HepG2 (cell line): ENCODE measurements at regions not wholly inside any gene's neighbourhood (a gene's known extent, or its start where the extent isn't known, plus 50 kb on each side); places are given as distances from the start of the nearest gene placed in this dataset.

ENCODE experiments used
- ATAC-seq: fragments of 200-7000 bp; cut with Tn5 transposase; 3 replicates; pipeline ENCODE4 v1.9.1; 2020; ENCODE audit warnings: mild to moderate bottlenecking, moderate library complexity
- BruUV-seq: library from RNA; stranded (reverse); fragments of 400-500 nt; replicated peaks from 2 replicates; lab custom pipeline; 2021; lab: Mats Ljungman, UMichigan
- CTCF ChIA-PET: fragments of 300-600 bp; formaldehyde crosslinking; extraction: SDS; loops from one replicate; lab custom pipeline; 2021; ENCODE audit warnings: low total read pairs, inconsistent platforms, low intra/inter-chr PET ratio; lab: Yijun Ruan, JAX
- POLR2A ChIA-PET: fragments of 350-600 bp; sonication (Branson Sonifier 250); formaldehyde crosslinking; loops from one replicate; lab custom pipeline; 2020; ENCODE audit warnings: antibody characterized with exemption, inconsistent platforms; lab: Yijun Ruan, JAX
- DNase-seq: peaks from one replicate; pipeline ENCODE4 v3.0.0-alpha.2; 2015; ENCODE audit warnings: low spot score
- FAIRE-seq: peaks from 3 replicates; lab custom pipeline; 2011; peaks lifted over from hg19 to GRCh38; lab: Jason Lieb, UNC
- H2AFZ ChIP-seq: one replicate; pipeline ENCODE4 v1.6.1; 2011; ENCODE audit warnings: low read length, inconsistent platforms
- H3K27ac ChIP-seq: fragments of 300-600 bp; 3 replicates; pipeline ENCODE4 v1.8.0; 2011; ENCODE audit warnings: mixed run types, mild to moderate bottlenecking, mixed read lengths, low read length, inconsistent platforms; ENCODE audit not compliant: insufficient read depth; ENCODE audit errors: extremely low read length
- H3K27me3 ChIP-seq, 2 experiments: fragments of 200-600 bp in 1 of 2; 2 replicates in 1 of 2; 3 replicates in 1 of 2; pipeline versions ENCODE4 v1.6.0 to v1.8.0; 2011; ENCODE audit warnings: low read length in 2 of 2, mild to moderate bottlenecking in 2 of 2, moderate library complexity in 2 of 2, inconsistent platforms in 1 of 2; ENCODE audit not compliant: insufficient read depth in 2 of 2, control insufficient read depth in 1 of 2
- H3K36me3 ChIP-seq, 2 experiments: fragments of 200-600 bp in 1 of 2; replicated peaks in 1 of 2; 2 replicates in 1 of 2; 3 replicates in 1 of 2; pipeline versions ENCODE4 v1.5.1 to v1.8.0; 2011; ENCODE audit warnings: low read length in 2 of 2, inconsistent platforms in 1 of 2; ENCODE audit not compliant: insufficient read depth in 2 of 2, control insufficient read depth in 1 of 2
- H3K4me1 ChIP-seq: 2 replicates; pipeline ENCODE4 v1.5.1; 2012; ENCODE audit warnings: low read length, inconsistent platforms; ENCODE audit not compliant: insufficient read depth
- H3K4me2 ChIP-seq: 2 replicates; pipeline ENCODE4 v1.6.0; 2011; ENCODE audit warnings: low read depth, low read length, inconsistent platforms
- H3K4me3 ChIP-seq, 3 experiments: fragments of 200-600 bp in 1 of 3; sonication (generic), shearing (Covaris generic) in 1 of 3; replicated peaks in 1 of 3; 2 replicates each; pipeline ENCODE4 v1.5.1; 2011 to 2016; ENCODE audit warnings: low read length in 3 of 3, inconsistent platforms in 2 of 3, low read depth in 2 of 3, mild to moderate bottlenecking in 2 of 3, control low read depth in 1 of 3, mixed read lengths in 1 of 3; ENCODE audit not compliant: insufficient read depth in 1 of 3
- H3K79me2 ChIP-seq: one replicate; pipeline ENCODE4 v1.6.1; 2011; ENCODE audit warnings: low read length, inconsistent platforms; ENCODE audit not compliant: insufficient read depth
- H3K9ac ChIP-seq: 2 replicates; pipeline ENCODE4 v1.6.0; 2011; ENCODE audit warnings: mild to moderate bottlenecking, low read depth, low read length, inconsistent platforms; ENCODE audit not compliant: insufficient read depth
- H3K9me3 ChIP-seq: 2 replicates; pipeline ENCODE4 v1.5.1; 2012; ENCODE audit warnings: mild to moderate bottlenecking, low read length
- H4K20me1 ChIP-seq: 2 replicates; pipeline ENCODE4 v1.6.0; 2011; ENCODE audit warnings: inconsistent platforms, mild to moderate bottlenecking, low read length, moderate library complexity; ENCODE audit not compliant: insufficient read depth
- GLMP ChIP-seq: sonication (generic); formaldehyde crosslinking; IDR thresholded peaks from 2 replicates; pipeline ENCODE4 v1.9.0; 2021; ENCODE audit warnings: missing genetic modification reagents, mild to moderate bottlenecking, borderline replicate concordance
- KLF16 ChIP-seq, 2 experiments: sonication (generic) in 1 of 2; formaldehyde crosslinking in 1 of 2; IDR thresholded peaks; 2 replicates each; pipeline versions ENCODE4 v1.6.1 to v1.8.0; 2016 to 2023; ENCODE audit warnings: missing genetic modification reagents in 2 of 2, missing compliant biosample characterization in 1 of 2
- MEIS1 ChIP-seq: sonication (generic); formaldehyde crosslinking; IDR thresholded peaks from 2 replicates; pipeline ENCODE4 v1.9.0; 2021; ENCODE audit warnings: mild to moderate bottlenecking, missing genetic modification reagents, moderate library complexity, borderline replicate concordance
- MIER3 ChIP-seq: IDR thresholded peaks from 2 replicates; pipeline ENCODE4 v1.6.1; 2016; ENCODE audit warnings: missing compliant biosample characterization, borderline replicate concordance
- RBM22 ChIP-seq: fragments of 200-400 bp; formaldehyde crosslinking; optimal IDR thresholded peaks from 2 replicates; pipeline ENCODE3; 2017; ENCODE audit warnings: mild to moderate bottlenecking, low read length, moderate library complexity
- ZNF232 ChIP-seq: sonication (generic); formaldehyde crosslinking; IDR thresholded peaks from 2 replicates; pipeline ENCODE4 v1.4.0; 2020; ENCODE audit warnings: missing genetic modification reagents, borderline replicate concordance
- ZNF329 ChIP-seq: sonication (generic); formaldehyde crosslinking; IDR thresholded peaks from 2 replicates; pipeline ENCODE4 v1.9.0; 2021; ENCODE audit warnings: low read depth, mild to moderate bottlenecking, missing genetic modification reagents
- ZNF460 ChIP-seq: sonication (generic); formaldehyde crosslinking; IDR thresholded peaks from 2 replicates; pipeline ENCODE4 v1.5.1; 2020; ENCODE audit warnings: missing genetic modification reagents, mild to moderate bottlenecking, borderline replicate concordance
- ZNF605 ChIP-seq: sonication (generic); formaldehyde crosslinking; IDR thresholded peaks from 2 replicates; pipeline ENCODE4 v1.8.0; 2022; ENCODE audit warnings: mild to moderate bottlenecking, missing genetic modification reagents
- WGBS: methylation state at CpG from one replicate; pipeline ENCODE4 v1.1.6; 2017; ENCODE audit warnings: low lambda C conversion rate; 5-methylcytosine and 5-hydroxymethylcytosine counted together
- in situ Hi-C: cut with HindIII; loops from 2 replicates; pipeline ENCODE4 v1.10.0; 2017; ENCODE audit warnings: low pct_unique_long_range_greater_than_20kb; ENCODE audit not compliant: extremely low pct_ligation_motif_present
- intact Hi-C: fragments of 100-400 bp; cut with micrococcal nuclease; formaldehyde crosslinking; loops from one replicate; pipeline ENCODE4 v1.10.0; 2022; ENCODE audit not compliant: unreplicated experiment
- TF ChIP-seq, protein P1 (sequence below): sonication (generic); formaldehyde crosslinking; IDR thresholded peaks from 2 replicates; pipeline ENCODE4 v1.4.0; 2020; ENCODE audit warnings: missing genetic modification reagents

- Histone ChIP-seq H3K27ac (no peak overlapping the region), H2AFZ (no peak overlapping the region), H3K9me3 (no peaks in the 10 kb centered on the region), H3K36me3 (no peaks in the 10 kb centered on the region), H3K4me1 (peaks cover 12% of the 10 kb centered on the region), H3K9ac (no peak overlapping the region), H3K27me3 (no peaks in the 10 kb centered on the region), H3K4me2 (no peak overlapping the region), H4K20me1 (no peaks in the 10 kb centered on the region), H3K79me2 (no peaks in the 10 kb centered on the region), H3K4me3 (no peak overlapping the region)
- DNase-seq, result no peak
- no peak for TF ChIP-seq KLF16 (CRISPR knock-in tag; IDR thresholded peaks at IDR 0.05)
- TF ChIP-seq GLMP (CRISPR knock-in tag), result no peak
- no peak for TF ChIP-seq ZNF605
- TF ChIP-seq RBM22, result no peak
- no peak for TF ChIP-seq MIER3 (CRISPR knock-in tag)
- ChIA-PET POLR2A (no interaction called here), CTCF (no interaction called here)
- FAIRE-seq, result no peak
- WGBS, result 22% methylated on average over 3 of the region's 3 CpGs
- BruUV-seq, result no TSS peak
- ATAC-seq, result no peak
- in situ Hi-C loops (no loop called here), intact Hi-C loops (no loop called here)
These were observed 158.4 kb downstream of the RNF152 start for GRCh38 chr18:61734396-61734795.

DNA sequence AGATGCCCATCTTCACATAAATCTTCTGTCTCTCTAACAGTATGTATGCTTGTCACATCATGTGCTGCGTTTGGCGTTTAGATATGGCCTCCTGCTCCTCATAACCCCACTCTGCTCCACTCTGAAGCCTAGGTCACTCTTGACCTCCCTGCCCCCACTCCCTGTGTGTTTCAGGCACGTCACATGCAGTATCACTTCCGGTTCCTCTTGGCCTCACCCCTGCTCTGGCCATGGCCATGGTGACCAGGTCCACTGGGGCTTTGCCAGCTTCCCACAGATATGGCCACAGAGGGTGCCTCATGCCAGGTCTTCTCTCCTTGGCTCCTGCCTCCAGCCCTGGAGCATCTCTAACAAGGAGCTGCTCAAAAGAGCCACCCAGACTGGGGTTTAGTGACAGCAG is 160.0 kb downstream of the RNF152 start:
- H3K27ac ChIP-seq, result no peak overlapping the region
- 25% methylated on average over 4 of the region's 4 CpGs for WGBS
- in situ Hi-C loops, result no loop called here

More for the DNA sequence above, 160.0 kb downstream of the RNF152 start:
- no peaks in the 10 kb centered on the region for H3K27me3 ChIP-seq
- H2AFZ ChIP-seq, result no peak overlapping the region
- POLR2A ChIA-PET, result no interaction called here
- no TSS peak for BruUV-seq
- CTCF ChIA-PET, result no interaction called here
- H3K4me1 ChIP-seq, result peaks cover 12% of the 10 kb centered on the region
- no peaks in the 10 kb centered on the region for H4K20me1 ChIP-seq
- TF ChIP-seq ZNF232 (CRISPR knock-in tag) (no peak), ZNF460 (no peak), MEIS1 (CRISPR knock-in tag) (no peak), ZNF329 (CRISPR knock-in tag) (no peak)
- TF ChIP-seq, protein P1, sequence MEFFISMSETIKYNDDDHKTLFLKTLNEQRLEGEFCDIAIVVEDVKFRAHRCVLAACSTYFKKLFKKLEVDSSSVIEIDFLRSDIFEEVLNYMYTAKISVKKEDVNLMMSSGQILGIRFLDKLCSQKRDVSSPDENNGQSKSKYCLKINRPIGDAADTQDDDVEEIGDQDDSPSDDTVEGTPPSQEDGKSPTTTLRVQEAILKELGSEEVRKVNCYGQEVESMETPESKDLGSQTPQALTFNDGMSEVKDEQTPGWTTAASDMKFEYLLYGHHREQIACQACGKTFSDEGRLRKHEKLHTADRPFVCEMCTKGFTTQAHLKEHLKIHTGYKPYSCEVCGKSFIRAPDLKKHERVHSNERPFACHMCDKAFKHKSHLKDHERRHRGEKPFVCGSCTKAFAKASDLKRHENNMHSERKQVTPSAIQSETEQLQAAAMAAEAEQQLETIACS, result no peak
- FAIRE-seq (no peak), DNase-seq (no peak), ATAC-seq (no peak)
- no peaks in the 10 kb centered on the region for H3K79me2 ChIP-seq
- no peak overlapping the region for H3K4me2 ChIP-seq
- no peak overlapping the region for H3K9ac ChIP-seq
- intact Hi-C loops, result no loop called here
- no peaks in the 10 kb centered on the region for H3K9me3 ChIP-seq
- no peaks in the 10 kb centered on the region for H3K36me3 ChIP-seq
- H3K4me3 ChIP-seq, result no peak overlapping the region
